ENCODE measurements at regions not wholly inside any gene's neighbourhood (a gene's known extent, or its start where the extent isn't known, plus 50 kb on each side); places are given as distances from the start of the nearest gene placed in this dataset.

DNA sequence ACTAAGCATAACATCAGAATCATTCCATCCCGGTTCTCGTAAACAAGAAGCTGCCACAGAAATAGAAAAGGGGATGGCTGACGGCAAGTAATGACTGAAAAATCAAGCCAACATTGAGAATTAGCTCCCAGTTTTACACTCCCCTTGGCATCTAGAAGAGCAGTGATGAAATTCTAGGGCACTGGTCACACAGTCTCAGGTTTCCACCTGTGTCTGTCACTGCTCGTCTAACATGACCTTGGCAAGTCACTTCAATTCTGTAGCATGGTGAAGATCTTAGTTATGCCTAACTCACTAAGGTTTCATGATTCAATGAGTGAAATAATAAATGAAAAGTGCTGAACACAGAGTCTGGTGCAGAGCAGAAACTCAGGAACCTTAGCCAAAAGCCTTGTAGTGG is 272.3 kb upstream of the ARRDC4 start:
- no peak overlapping the region for H2BK15ac ChIP-seq (ENCODE audit: low read depth, low read length)
- H3K79me1 ChIP-seq (ENCODE audit: low read depth in 1 of 2, low read length in 2 of 2) = no peaks in the 10 kb centered on the region
- no peak overlapping the region for H4K8ac ChIP-seq (ENCODE audit: low read depth in 2 of 2, low read length in 2 of 2)
- in situ Hi-C loops (cut with MboI; ENCODE audit: low sequenced_read_pairs) (no loop called here), intact Hi-C loops (cut with micrococcal nuclease) (no loop called here), dilution Hi-C loops (cut with HindIII; ENCODE audit: low sequenced_read_pairs, unreplicated experiment) (no loop called here)
- TF ChIP-seq, protein P1, sequence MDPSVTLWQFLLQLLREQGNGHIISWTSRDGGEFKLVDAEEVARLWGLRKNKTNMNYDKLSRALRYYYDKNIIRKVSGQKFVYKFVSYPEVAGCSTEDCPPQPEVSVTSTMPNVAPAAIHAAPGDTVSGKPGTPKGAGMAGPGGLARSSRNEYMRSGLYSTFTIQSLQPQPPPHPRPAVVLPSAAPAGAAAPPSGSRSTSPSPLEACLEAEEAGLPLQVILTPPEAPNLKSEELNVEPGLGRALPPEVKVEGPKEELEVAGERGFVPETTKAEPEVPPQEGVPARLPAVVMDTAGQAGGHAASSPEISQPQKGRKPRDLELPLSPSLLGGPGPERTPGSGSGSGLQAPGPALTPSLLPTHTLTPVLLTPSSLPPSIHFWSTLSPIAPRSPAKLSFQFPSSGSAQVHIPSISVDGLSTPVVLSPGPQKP (IDR thresholded peaks at IDR 0.05; ENCODE audit: borderline replicate concordance, low read depth, low read length) = no peak
- TF ChIP-seq, protein P2, sequence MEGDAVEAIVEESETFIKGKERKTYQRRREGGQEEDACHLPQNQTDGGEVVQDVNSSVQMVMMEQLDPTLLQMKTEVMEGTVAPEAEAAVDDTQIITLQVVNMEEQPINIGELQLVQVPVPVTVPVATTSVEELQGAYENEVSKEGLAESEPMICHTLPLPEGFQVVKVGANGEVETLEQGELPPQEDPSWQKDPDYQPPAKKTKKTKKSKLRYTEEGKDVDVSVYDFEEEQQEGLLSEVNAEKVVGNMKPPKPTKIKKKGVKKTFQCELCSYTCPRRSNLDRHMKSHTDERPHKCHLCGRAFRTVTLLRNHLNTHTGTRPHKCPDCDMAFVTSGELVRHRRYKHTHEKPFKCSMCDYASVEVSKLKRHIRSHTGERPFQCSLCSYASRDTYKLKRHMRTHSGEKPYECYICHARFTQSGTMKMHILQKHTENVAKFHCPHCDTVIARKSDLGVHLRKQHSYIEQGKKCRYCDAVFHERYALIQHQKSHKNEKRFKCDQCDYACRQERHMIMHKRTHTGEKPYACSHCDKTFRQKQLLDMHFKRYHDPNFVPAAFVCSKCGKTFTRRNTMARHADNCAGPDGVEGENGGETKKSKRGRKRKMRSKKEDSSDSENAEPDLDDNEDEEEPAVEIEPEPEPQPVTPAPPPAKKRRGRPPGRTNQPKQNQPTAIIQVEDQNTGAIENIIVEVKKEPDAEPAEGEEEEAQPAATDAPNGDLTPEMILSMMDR (conservative IDR thresholded peaks at IDR 0.05; ENCODE audit: low read depth, low read length) = no peak
- TF ChIP-seq BHLHE40 (IDR thresholded peaks at IDR 0.05; ENCODE audit: low read depth, low read length) (no peak), MAZ (IDR thresholded peaks at IDR 0.05; ENCODE audit: borderline replicate concordance, low read depth, low read length) (no peak), CHD1 (IDR thresholded peaks at IDR 0.05; ENCODE audit: low read depth, low read length) (no peak), CEBPB (IDR thresholded peaks at IDR 0.05; ENCODE audit: low read depth, low read length) (no peak), NFE2L2 (IDR thresholded peaks at IDR 0.05; ENCODE audit: low read depth, low read length) (no peak)
- TF ChIP-seq, protein P3, sequence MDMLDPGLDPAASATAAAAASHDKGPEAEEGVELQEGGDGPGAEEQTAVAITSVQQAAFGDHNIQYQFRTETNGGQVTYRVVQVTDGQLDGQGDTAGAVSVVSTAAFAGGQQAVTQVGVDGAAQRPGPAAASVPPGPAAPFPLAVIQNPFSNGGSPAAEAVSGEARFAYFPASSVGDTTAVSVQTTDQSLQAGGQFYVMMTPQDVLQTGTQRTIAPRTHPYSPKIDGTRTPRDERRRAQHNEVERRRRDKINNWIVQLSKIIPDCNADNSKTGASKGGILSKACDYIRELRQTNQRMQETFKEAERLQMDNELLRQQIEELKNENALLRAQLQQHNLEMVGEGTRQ (IDR thresholded peaks at IDR 0.05; ENCODE audit: low read depth, low read length) = no peak
- H4K5ac ChIP-seq (ENCODE audit: low read depth, low read length) = no peak overlapping the region
- no peak overlapping the region for H3K4ac ChIP-seq (ENCODE audit: low read depth, low read length)
- H3K27me3 ChIP-seq (ENCODE audit: control insufficient read depth, insufficient read depth, low read length) = no peaks in the 10 kb centered on the region
- H3K4me3 ChIP-seq (ENCODE audit: insufficient read depth, low read depth, low read length) = no peak overlapping the region
- no peaks in the 10 kb centered on the region for H3K4me1 ChIP-seq (ENCODE audit: control insufficient read depth, insufficient read depth, low read length)
- no peak overlapping the region for H3K9ac ChIP-seq (ENCODE audit: low read depth, low read length)
- no CpG with 5 or more reads among the region's 4 CpGs for WGBS, 2 experiments (ENCODE audit: extremely low coverage in 2 of 2, insufficient read length in 1 of 2)
- peaks cover 22% of the 10 kb centered on the region for H3K9me3 ChIP-seq (ENCODE audit: control insufficient read depth, insufficient read depth, low read length)
- no peak overlapping the region for H3K23ac ChIP-seq (ENCODE audit: low read depth, low read length)
- no peak overlapping the region for H2AK9ac ChIP-seq (replicated peaks; ENCODE audit: low read depth, low read length, poor library complexity)
- no peaks in the 10 kb centered on the region for H3K36me3 ChIP-seq (ENCODE audit: control insufficient read depth, insufficient read depth, low read length)
- no peak for DNase-seq
- no TSS peak for BruUV-seq (replicated peaks)
- no peak for ATAC-seq (ENCODE audit: low read depth)
- no peak overlapping the region for H3K18ac ChIP-seq (ENCODE audit: low read depth, low read length)
- no peak overlapping the region for H2AFZ ChIP-seq (replicated peaks; ENCODE audit: low read length, poor library complexity)
- H3K56ac ChIP-seq (ENCODE audit: extremely low read depth, insufficient read depth, low read length) = no peak overlapping the region
- H3K27ac ChIP-seq (ENCODE audit: insufficient read depth, low read length) = no peak overlapping the region
- ChIA-PET POLR2A (ENCODE audit: unreplicated experiment) (no interaction called here), CTCF (no interaction called here)
- no peaks in the 10 kb centered on the region for H4K20me1 ChIP-seq (ENCODE audit: insufficient read depth, low read length)
- no peak overlapping the region for H4K91ac ChIP-seq (ENCODE audit: insufficient read depth, low read depth, low read length)
- no peak overlapping the region for H2BK20ac ChIP-seq (ENCODE audit: low read depth, low read length)
- no peak overlapping the region for H2BK5ac ChIP-seq (ENCODE audit: low read depth, low read length, poor library complexity, severe bottlenecking)
- H2AK5ac ChIP-seq (ENCODE audit: low read depth, low read length) = no peak overlapping the region
- H3K4me2 ChIP-seq (ENCODE audit: low read depth, low read length) = no peak overlapping the region
- no peak overlapping the region for H2BK120ac ChIP-seq (ENCODE audit: low read depth, low read length)
- H3K14ac ChIP-seq (replicated peaks; ENCODE audit: low read depth, low read length) = no peak overlapping the region
- no peaks in the 10 kb centered on the region for H3K9me1 ChIP-seq (ENCODE audit: insufficient read depth, low read length)

All from IMR-90 (cell line).